Smooth muscle cell (in vitro differentiated cells): ENCODE measurements at regions not wholly inside any gene's neighbourhood (a gene's known extent, or its start where the extent isn't known, plus 50 kb on each side); places are given as distances from the start of the nearest gene placed in this dataset.

Source experiments
- DNase-seq: peaks from one replicate; lab custom pipeline; 2025; ENCODE audit not compliant: unreplicated experiment; lab: John Stamatoyannopoulos, UW
- H2AFZ ChIP-seq: fragments of 200-600 bp; sonication (generic); 2 replicates; pipeline ENCODE4 v1.6.0; 2016; ENCODE audit warnings: antibody characterized with exemption, low read depth, mild to moderate bottlenecking
- H3F3A ChIP-seq: fragments of 200-600 bp; sonication (generic); 2 replicates; pipeline ENCODE4 v1.6.0; 2017; ENCODE audit warnings: antibody characterized with exemption, low read depth
- H3K27ac ChIP-seq: fragments of 200-600 bp; sonication (generic); 2 replicates; pipeline ENCODE4 v1.5.1; 2016; ENCODE audit warnings: low read depth, mild to moderate bottlenecking
- H3K27me3 ChIP-seq: fragments of 200-600 bp; sonication (generic); 2 replicates; pipeline ENCODE4 v1.6.1; 2016; ENCODE audit warnings: low read depth, mild to moderate bottlenecking
- H3K36me3 ChIP-seq: fragments of 200-600 bp; sonication (generic); 2 replicates; pipeline ENCODE4 v1.5.1; 2016; ENCODE audit warnings: low read depth
- H3K4me1 ChIP-seq: fragments of 200-600 bp; sonication (generic); 2 replicates; pipeline ENCODE4 v1.5.1; 2016; ENCODE audit warnings: low read depth
- H3K4me2 ChIP-seq: fragments of 200-600 bp; sonication (generic); 2 replicates; pipeline ENCODE4 v1.6.0; 2016; ENCODE audit warnings: mild to moderate bottlenecking
- H3K4me3 ChIP-seq: fragments of 200-600 bp; sonication (generic); 2 replicates; pipeline ENCODE4 v1.5.1; 2016; ENCODE audit warnings: mild to moderate bottlenecking
- H3K79me2 ChIP-seq: fragments of 200-600 bp; sonication (generic); 2 replicates; pipeline ENCODE4 v1.6.0; 2016; ENCODE audit warnings: low read depth, mild to moderate bottlenecking
- H3K9ac ChIP-seq: fragments of 200-600 bp; sonication (generic); 2 replicates; pipeline ENCODE4 v1.6.0; 2016; ENCODE audit warnings: low read depth
- H3K9me3 ChIP-seq: fragments of 200-600 bp; sonication (generic); replicated peaks from 2 replicates; pipeline ENCODE4 v1.5.1; 2016; ENCODE audit warnings: low read depth
- H4K20me1 ChIP-seq: fragments of 200-600 bp; sonication (generic); 2 replicates; pipeline ENCODE4 v1.6.0; 2016; ENCODE audit warnings: low read depth
- CTCF ChIP-seq: fragments of 200-600 bp; sonication (generic); IDR thresholded peaks from 2 replicates; pipeline ENCODE4 v1.5.1; 2017; ENCODE audit warnings: borderline replicate concordance, mild to moderate bottlenecking, antibody characterized with exemption; ENCODE audit not compliant: insufficient read depth, poor library complexity, severe bottlenecking
- WGBS: methylation state at CpG from one replicate; pipeline ENCODE4 v1.1.7; 2016; ENCODE audit warnings: low lambda C conversion rate; 5-methylcytosine and 5-hydroxymethylcytosine counted together

- Histone ChIP-seq H3K27ac (no peak overlapping the region), H3K79me2 (no peaks in the 10 kb centered on the region), H3K9ac (no peak overlapping the region), H3K36me3 (no peaks in the 10 kb centered on the region), H3K4me3 (no peak overlapping the region), H3K4me2 (no peak overlapping the region), H3K9me3 (no peaks in the 10 kb centered on the region), H4K20me1 (no peaks in the 10 kb centered on the region), H2AFZ (no peak overlapping the region), H3K27me3 (no peaks in the 10 kb centered on the region), H3F3A (no peaks in the 10 kb centered on the region), H3K4me1 (no peaks in the 10 kb centered on the region)
- WGBS, result 0% methylated on average over 1 of the region's 1 CpG
- no peak for DNase-seq
- TF ChIP-seq CTCF, result no peak
Measured at GRCh38 chr13:82439159-82439904, 1442.9 kb downstream of the SLITRK1 start.

- Histone ChIP-seq H4K20me1 (no peaks in the 10 kb centered on the region), H3K27ac (no peak overlapping the region), H3K9me3 (no peaks in the 10 kb centered on the region), H3K9ac (no peak overlapping the region), H3K4me3 (no peak overlapping the region), H3K79me2 (no peaks in the 10 kb centered on the region), H2AFZ (no peak overlapping the region), H3K4me2 (no peak overlapping the region), H3K27me3 (no peaks in the 10 kb centered on the region), H3K36me3 (no peaks in the 10 kb centered on the region), H3F3A (no peaks in the 10 kb centered on the region), H3K4me1 (no peaks in the 10 kb centered on the region)
- no peak for TF ChIP-seq CTCF
- DNase-seq, result no peak
- WGBS, result 94% methylated on average over 1 of the region's 1 CpG
Measured at GRCh38 chr13:82438320-82438719, 1444.0 kb downstream of the SLITRK1 start.

GRCh38 chr13:82436099-82436585, 1446.1 kb downstream of the SLITRK1 start:
- 53% methylated on average over 1 of the region's 1 CpG for WGBS
- no peaks in the 10 kb centered on the region for H3F3A ChIP-seq

More at GRCh38 chr13:82436099-82436585, 1446.1 kb downstream of the SLITRK1 start:
- H2AFZ ChIP-seq, result no peak overlapping the region
- no peak for TF ChIP-seq CTCF
- H3K27ac ChIP-seq, result no peak overlapping the region
- no peaks in the 10 kb centered on the region for H3K4me1 ChIP-seq
- no peak overlapping the region for H3K4me3 ChIP-seq
- no peak for DNase-seq
- no peaks in the 10 kb centered on the region for H3K27me3 ChIP-seq
- H3K36me3 ChIP-seq, result no peaks in the 10 kb centered on the region
- no peaks in the 10 kb centered on the region for H3K79me2 ChIP-seq
- no peaks in the 10 kb centered on the region for H3K9me3 ChIP-seq
- H4K20me1 ChIP-seq, result no peaks in the 10 kb centered on the region
- no peak overlapping the region for H3K4me2 ChIP-seq
- no peak overlapping the region for H3K9ac ChIP-seq
